Spleen (tissue), 11 donors: ENCODE measurements at regions not wholly inside any gene's neighbourhood (a gene's known extent, or its start where the extent isn't known, plus 50 kb on each side); places are given as distances from the start of the nearest gene placed in this dataset.

Experiments
- DNase-seq: peaks from one replicate; pipeline ENCODE4 v3.0.0-alpha.2; 2020
- H3K27ac ChIP-seq, 8 donors: fragments of 200-600 bp; sonication (generic) in 7 of 8; 1 replicate in 4 of 8; 2 replicates in 4 of 8; pipeline versions ENCODE4 v1.5.0 to v1.8.0; 2016 to 2021; ENCODE audit warnings: inconsistent platforms in 4 of 8, mild to moderate bottlenecking in 4 of 8, moderate library complexity in 1 of 8
- H3K27me3 ChIP-seq, 7 donors: fragments of 200-600 bp; sonication (generic) in 6 of 7; replicated peaks in 1 of 7; 1 replicate in 4 of 7; 2 replicates in 3 of 7; pipeline versions ENCODE4 v1.5.0 to v1.8.0; 2016 to 2021; ENCODE audit warnings: inconsistent platforms in 3 of 7, mild to moderate bottlenecking in 1 of 7
- H3K36me3 ChIP-seq, 6 donors: fragments of 200-600 bp; sonication (generic) in 5 of 6; 1 replicate in 4 of 6; 2 replicates in 2 of 6; pipeline versions ENCODE4 v1.5.0 to v1.8.0; 2016 to 2021; ENCODE audit warnings: inconsistent platforms in 2 of 6
- H3K4me1 ChIP-seq, 6 donors: fragments of 200-600 bp; sonication (generic) in 5 of 6; 1 replicate in 3 of 6; 2 replicates in 3 of 6; pipeline versions ENCODE4 v1.5.0 to v1.8.0; 2016 to 2021; ENCODE audit warnings: inconsistent platforms in 3 of 6
- H3K4me3 ChIP-seq, 8 donors: fragments of 200-600 bp; sonication (generic) in 7 of 8; 1 replicate in 4 of 8; 2 replicates in 4 of 8; pipeline versions ENCODE4 v1.5.0 to v1.8.0; 2016 to 2021; ENCODE audit warnings: inconsistent platforms in 4 of 8, mild to moderate bottlenecking in 4 of 8, moderate library complexity in 2 of 8
- H3K9me3 ChIP-seq, 8 donors: fragments of 200-600 bp; sonication (generic) in 7 of 8; 1 replicate in 4 of 8; 2 replicates in 4 of 8; pipeline versions ENCODE4 v1.5.0 to v1.8.0; 2016 to 2021; ENCODE audit warnings: inconsistent platforms in 4 of 8
- CTCF ChIP-seq, 11 experiments: fragments of 200-600 bp in 7 of 11; fragments of 450-650 bp in 4 of 11; sonication (generic) in 4 of 11; IDR thresholded peaks in 8 of 11; conservative IDR thresholded peaks in 3 of 11; 1 replicate in 7 of 11; 2 replicates in 4 of 11; pipeline versions ENCODE4 v1.4.0 to v1.8.0; 2016 to 2021; ENCODE audit warnings: antibody characterized with exemption in 11 of 11, inconsistent platforms in 4 of 11, mild to moderate bottlenecking in 1 of 11
- POLR2A ChIP-seq, 3 donors: fragments of 450-650 bp; IDR thresholded peaks; one replicate each; pipeline ENCODE4 v1.5.1; 2017; ENCODE audit warnings: antibody characterized with exemption in 3 of 3, mild to moderate bottlenecking in 1 of 3
- POLR2AphosphoS5 ChIP-seq, 3 donors: sonication (generic); formaldehyde crosslinking; IDR thresholded peaks; one replicate each; pipeline ENCODE4 v1.5.1; 2017; ENCODE audit warnings: antibody characterized with exemption in 3 of 3
- WGBS, 5 donors: extraction: QIAGEN DNeasy Blood & Tissue Kit in 3 of 5; methylation state at CpG; one replicate each; pipeline versions ENCODE4 v1.1.5 to v1.1.7; 2013 to 2018; 5-methylcytosine and 5-hydroxymethylcytosine counted together
- intact Hi-C: fragments of 100-400 bp; cut with DNase I; formaldehyde crosslinking; loops from one replicate; pipeline ENCODE4 v1.15.0; 2023; ENCODE audit warnings: low total_unique reads
- donor health status: healthy with polysubstance abuse.
- donor health status: DM: no; HTN: no; CAD: no; lungs with moderate emphysema.
- donor health status: DM: no; HTN: no; CAD: no.
- donor health status: Bipolar disorder and iron deficiency.
- donor health status: healthy.
- donor health status: DM: no; HTN: no; CAD: no.
- donor health status: DM: yes; HTN: yes; CAD: no.

GRCh38 chr2:67043781-67044478 lies 353.2 kb upstream of the ETAA1 start:
- intact Hi-C loops, result no loop called here
- no peaks in the 10 kb centered on the region for H3K9me3 ChIP-seq
- WGBS, 5 donors, result 73 to 91% (median 84%) methylated on average over 3 of the region's 3 CpGs
- DNase-seq, result no peak
- no peaks in the 10 kb centered on the region for H3K4me1 ChIP-seq
- TF ChIP-seq POLR2AphosphoS5 (IDR thresholded peaks at IDR 0.05) (no peak), POLR2A (IDR thresholded peaks at IDR 0.05) (no peak)
- H3K27me3 ChIP-seq, result no peaks in the 10 kb centered on the region
- no peak overlapping the region for H3K4me3 ChIP-seq
- no peak overlapping the region for H3K27ac ChIP-seq
- H3K36me3 ChIP-seq, result no peaks in the 10 kb centered on the region

GRCh38 chr2:67046591-67046990 lies 350.5 kb upstream of the ETAA1 start:
- TF ChIP-seq CTCF (IDR thresholded peaks at IDR 0.05 in 8 of 11, conservative IDR thresholded peaks at IDR 0.05 in 3 of 11) (no peak), POLR2A (IDR thresholded peaks at IDR 0.05) (no peak), POLR2AphosphoS5 (IDR thresholded peaks at IDR 0.05) (no peak)
- Histone ChIP-seq H3K27me3 (no peaks in the 10 kb centered on the region), H3K27ac (no peak overlapping the region), H3K9me3 (no peaks in the 10 kb centered on the region), H3K4me1 (no peaks in the 10 kb centered on the region), H3K4me3 (no peak overlapping the region), H3K36me3 (no peaks in the 10 kb centered on the region)
- WGBS, 5 donors, result 88 to 100% (median 90%) methylated on average over 1 of the region's 1 CpG
- no peak for DNase-seq
- intact Hi-C loops, result no loop called here

- no peak overlapping the region for H3K27ac ChIP-seq
- no peak overlapping the region for H3K4me3 ChIP-seq
- no peaks in the 10 kb centered on the region for H3K9me3 ChIP-seq
- 68 to 79% (median 73%) methylated on average over 2 of the region's 2 CpGs for WGBS, 5 donors
- DNase-seq, result no peak
- no peak for TF ChIP-seq POLR2A (IDR thresholded peaks at IDR 0.05)
- no peak for TF ChIP-seq CTCF (IDR thresholded peaks at IDR 0.05 in 8 of 11, conservative IDR thresholded peaks at IDR 0.05 in 3 of 11)
- no peak for TF ChIP-seq POLR2AphosphoS5 (IDR thresholded peaks at IDR 0.05)
- H3K36me3 ChIP-seq, result no peaks in the 10 kb centered on the region
- H3K4me1 ChIP-seq, result no peaks in the 10 kb centered on the region
- H3K27me3 ChIP-seq, result no peaks in the 10 kb centered on the region
- intact Hi-C loops, result no loop called here
Observed at GRCh38 chr2:67048314-67048713, 348.8 kb upstream of the ETAA1 start.

- whole genome bisulfite sequencing, 5 donors, result 68 to 94% (median 87%) methylated on average over 3 of the region's 3 CpGs
- Histone ChIP-seq H3K27ac (no peak overlapping the region), H3K4me1 (no peaks in the 10 kb centered on the region), H3K27me3 (no peaks in the 10 kb centered on the region), H3K4me3 (no peak overlapping the region), H3K9me3 (no peaks in the 10 kb centered on the region), H3K36me3 (no peaks in the 10 kb centered on the region)
- no peak for DNase-seq
- intact Hi-C loops, result no loop called here
- TF ChIP-seq POLR2A (IDR thresholded peaks at IDR 0.05) (no peak), POLR2AphosphoS5 (IDR thresholded peaks at IDR 0.05) (no peak), CTCF (IDR thresholded peaks at IDR 0.05 in 8 of 11, conservative IDR thresholded peaks at IDR 0.05 in 3 of 11) (no peak)
Observed at GRCh38 chr2:67050622-67051021, 346.5 kb upstream of the ETAA1 start.
